HCT116 (cell line): ENCODE measurements at regions not wholly inside any gene's neighbourhood (a gene's known extent, or its start where the extent isn't known, plus 50 kb on each side); places are given as distances from the start of the nearest gene placed in this dataset.

Experiments used
- ATAC-seq: fragments of 200-7000 bp; cut with Tn5 transposase; 2 replicates; pipeline ENCODE4 v1.9.1; 2020; ENCODE audit warnings: mild to moderate bottlenecking, moderate library complexity
- BruUV-seq: library from RNA; stranded (reverse); fragments of 400-500 nt; replicated peaks from 2 replicates; lab custom pipeline; 2021; lab: Mats Ljungman, UMichigan
- CTCF ChIA-PET: fragments of 300-600 bp; sonication (Branson Sonifier 250); formaldehyde crosslinking; loops from one replicate; lab custom pipeline; 2021; ENCODE audit warnings: antibody characterized with exemption; lab: Charles Lee
- POLR2A ChIA-PET: fragments of 300-600, 350-600 bp; sonication (Branson Sonifier 250); formaldehyde crosslinking; loops from one replicate; lab custom pipeline; 2021; ENCODE audit warnings: antibody characterized with exemption; lab: Charles Lee
- RAD21 ChIA-PET, 2 experiments: fragments of 300-600 bp; sonication (Branson Sonifier 250); formaldehyde crosslinking; loops; one replicate each; lab custom pipeline; 2023; ENCODE audit warnings: low total read pairs in 2 of 2; ENCODE audit not compliant: uncharacterized antibody in 2 of 2, unreplicated experiment in 2 of 2, low non-redundant PET in 1 of 2; lab: Charles Lee
- DNase-seq: peaks from one replicate; pipeline ENCODE4 v3.0.0-alpha.2; 2010; ENCODE audit warnings: low read depth, low spot score
- H2AFZ ChIP-seq: fragments of 200-600 bp; shearing (Covaris generic), sonication (generic); 2 replicates; pipeline ENCODE4 v1.6.1; 2017; ENCODE audit warnings: low read depth, mixed run types, mixed read lengths, antibody characterized with exemption, low read length; ENCODE audit not compliant: poor library complexity, severe bottlenecking
- H3K27ac ChIP-seq: 2 replicates; pipeline ENCODE4 v1.5.1; 2012; ENCODE audit warnings: low read depth, low read length
- H3K27me3 ChIP-seq: fragments of 200-600 bp; sonication (generic); 2 replicates; pipeline ENCODE4 v1.6.1; 2016; ENCODE audit warnings: mixed run types, low read length, mixed read lengths; ENCODE audit not compliant: insufficient read depth
- H3K36me3 ChIP-seq, 2 experiments: fragments of 200-500 bp in 1 of 2; fragments of 200-600 bp in 1 of 2; sonication (Bioruptor generic) in 1 of 2; sonication (generic) in 1 of 2; 2 replicates each; pipeline versions ENCODE4 v1.5.1 to v1.6.1; 2014 to 2016; ENCODE audit warnings: low read length in 2 of 2, inconsistent platforms in 1 of 2, mixed read lengths in 1 of 2, mixed run types in 1 of 2; ENCODE audit not compliant: insufficient read depth in 2 of 2, control insufficient read depth in 1 of 2
- H3K4me1 ChIP-seq, 2 experiments: fragments of 200-600 bp in 1 of 2; sonication (generic) in 1 of 2; 2 replicates each; pipeline versions ENCODE4 v1.5.1 to v1.6.1; 2012 to 2017; ENCODE audit warnings: low read length in 2 of 2, inconsistent platforms in 1 of 2, mild to moderate bottlenecking in 1 of 2, mixed read lengths in 1 of 2, mixed run types in 1 of 2, moderate library complexity in 1 of 2; ENCODE audit not compliant: insufficient read depth in 2 of 2, control insufficient read depth in 1 of 2
- H3K4me2 ChIP-seq: fragments of 200-600 bp; sonication (generic); 2 replicates; pipeline ENCODE4 v1.6.1; 2017; ENCODE audit warnings: mixed run types, low read length, mixed read lengths
- H3K4me3 ChIP-seq, 2 experiments: fragments of 200-600 bp in 1 of 2; sonication (generic) in 1 of 2; replicated peaks in 1 of 2; 2 replicates each; pipeline ENCODE4 v1.5.1; 2011 to 2016; ENCODE audit warnings: low read length in 2 of 2, control low read depth in 1 of 2, low read depth in 1 of 2, mild to moderate bottlenecking in 1 of 2, mixed read lengths in 1 of 2, mixed run types in 1 of 2
- H3K79me2 ChIP-seq: fragments of 200-600 bp; sonication (generic); 2 replicates; pipeline ENCODE4 v1.6.1; 2017; ENCODE audit warnings: mild to moderate bottlenecking, mixed run types, low read length, moderate library complexity, mixed read lengths; ENCODE audit not compliant: insufficient read depth
- H3K9ac ChIP-seq: fragments of 200-600 bp; sonication (generic); 2 replicates; pipeline ENCODE4 v1.6.1; 2016; ENCODE audit warnings: low read length, mixed read lengths
- H3K9me2 ChIP-seq: fragments of 200-600 bp; sonication (generic), shearing (Covaris generic); 2 replicates; pipeline ENCODE4 v1.6.1; 2017; ENCODE audit warnings: mixed run types, mild to moderate bottlenecking, moderate library complexity; ENCODE audit not compliant: insufficient read depth
- H3K9me3 ChIP-seq, 2 experiments: fragments of 200-500 bp in 1 of 2; fragments of 200-600 bp in 1 of 2; sonication (Bioruptor generic) in 1 of 2; sonication (generic) in 1 of 2; 2 replicates each; pipeline ENCODE4 v1.6.1; 2014 to 2017; ENCODE audit warnings: low read length in 2 of 2, mixed read lengths in 2 of 2, inconsistent platforms in 1 of 2, low read depth in 1 of 2, mild to moderate bottlenecking in 1 of 2, mixed run types in 1 of 2, moderate library complexity in 1 of 2; ENCODE audit not compliant: control insufficient read depth in 1 of 2, insufficient read depth in 1 of 2
- H4K20me1 ChIP-seq: fragments of 200-600 bp; sonication (generic), shearing (Covaris generic); 2 replicates; pipeline ENCODE4 v1.6.1; 2017; ENCODE audit warnings: mixed run types, mild to moderate bottlenecking, moderate library complexity; ENCODE audit not compliant: insufficient read depth
- RAD21 ChIP-seq: IDR thresholded peaks from 2 replicates; pipeline ENCODE4 v1.6.1; 2012; ENCODE audit warnings: low read depth, mild to moderate bottlenecking
- SIN3A ChIP-seq: IDR thresholded peaks from 2 replicates; pipeline ENCODE4 v1.6.1; 2012; ENCODE audit warnings: low read depth
- ZNF274 ChIP-seq: fragments of 200-500 bp; sonication (Bioruptor generic); IDR thresholded peaks from 2 replicates; pipeline ENCODE4 v1.6.1; 2014; ENCODE audit warnings: mild to moderate bottlenecking, low read depth, low read length, inconsistent platforms
- intact Hi-C: fragments of 100-400 bp; cut with micrococcal nuclease; formaldehyde crosslinking; loops from 2 replicates; pipeline ENCODE4 v1.10.0; 2022
- TF ChIP-seq, protein P1 (sequence below): IDR thresholded peaks from 2 replicates; pipeline ENCODE4 v1.6.1; 2012
- TF ChIP-seq, protein P2 (sequence below), 3 experiments: fragments of 200-600 bp in 1 of 3; sonication (generic) in 1 of 3; IDR thresholded peaks in 2 of 3; conservative IDR thresholded peaks in 1 of 3; 2 replicates each; pipeline ENCODE4 v1.5.1; 2012 to 2017; ENCODE audit warnings: low read depth in 2 of 3, low read length in 2 of 3, antibody characterized with exemption in 1 of 3, borderline replicate concordance in 1 of 3, control low read depth in 1 of 3, mild to moderate bottlenecking in 1 of 3, mixed read lengths in 1 of 3, mixed run types in 1 of 3, moderate library complexity in 1 of 3; ENCODE audit not compliant: insufficient read depth in 1 of 3

DNA sequence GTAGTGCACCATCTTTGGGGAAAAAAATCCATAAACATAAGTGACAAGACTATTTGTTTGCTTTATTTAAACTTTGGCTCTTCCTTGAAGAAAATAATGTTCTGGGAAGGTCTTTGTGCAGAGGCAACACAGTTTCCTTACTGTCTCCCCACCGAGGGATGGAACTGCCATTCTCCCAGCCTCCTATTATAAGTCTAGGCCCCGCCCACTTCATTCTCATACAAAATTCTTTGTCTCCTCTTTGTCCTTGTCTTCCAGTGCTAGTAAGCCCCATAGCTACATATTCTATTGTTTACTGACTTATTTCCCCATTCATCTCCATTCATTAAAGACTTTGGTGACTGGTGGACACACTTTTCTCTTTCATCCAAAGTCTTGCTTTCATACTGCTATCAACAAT is 316.5 kb upstream of the ROBO2 start:
- ATAC-seq = no peak

DNA sequence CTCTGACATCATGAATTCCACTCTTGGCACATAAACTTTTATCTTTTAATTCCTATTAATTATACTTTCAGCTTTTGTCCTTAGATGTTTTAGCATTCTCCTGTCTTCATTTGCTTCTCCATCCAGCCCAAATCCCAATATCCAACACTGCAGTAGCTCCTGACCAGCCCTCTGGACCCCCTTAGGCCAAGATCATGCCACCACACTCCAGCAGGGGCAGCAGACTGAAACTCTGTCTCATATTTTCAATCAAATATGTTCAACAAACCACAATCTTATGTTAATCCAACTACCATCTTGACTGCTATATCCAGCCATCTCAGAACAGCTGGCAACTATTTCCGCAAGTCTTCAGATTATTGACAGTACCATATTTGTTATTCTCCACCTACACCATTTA is 315.8 kb upstream of the ROBO2 start:
- CTCF ChIA-PET = no interaction called here

More for the DNA sequence above, 316.5 kb upstream of the ROBO2 start:
- BruUV-seq = no TSS peak
- DNase-seq = no peak
- H3K79me2 ChIP-seq = no peaks in the 10 kb centered on the region
- no peak overlapping the region for H3K9ac ChIP-seq
- H3K27me3 ChIP-seq = no peaks in the 10 kb centered on the region
- no peaks in the 10 kb centered on the region for H3K4me1 ChIP-seq
- no peak overlapping the region for H2AFZ ChIP-seq
- no peak overlapping the region for H3K27ac ChIP-seq
- H4K20me1 ChIP-seq = no peaks in the 10 kb centered on the region
- H3K4me3 ChIP-seq = no peak overlapping the region
- intact Hi-C loops = no loop called here
- H3K4me2 ChIP-seq = no peak overlapping the region
- no peaks in the 10 kb centered on the region for H3K9me2 ChIP-seq
- H3K36me3 ChIP-seq = no peaks in the 10 kb centered on the region
- POLR2A ChIA-PET = no interaction called here
- TF ChIP-seq, protein P1, sequence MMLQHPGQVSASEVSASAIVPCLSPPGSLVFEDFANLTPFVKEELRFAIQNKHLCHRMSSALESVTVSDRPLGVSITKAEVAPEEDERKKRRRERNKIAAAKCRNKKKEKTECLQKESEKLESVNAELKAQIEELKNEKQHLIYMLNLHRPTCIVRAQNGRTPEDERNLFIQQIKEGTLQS = no peak
- no peak for TF ChIP-seq SIN3A
- CTCF ChIA-PET = no interaction called here
- peaks cover 11 to 16% of the 10 kb centered on the region in 2 experiments; a peak in 2 of 4 replicates for H3K9me3 ChIP-seq
- RAD21 ChIA-PET = no interaction called here

More for the DNA sequence above, 315.8 kb upstream of the ROBO2 start:
- Histone ChIP-seq H3K9me2 (no peaks in the 10 kb centered on the region), H3K4me1 (no peaks in the 10 kb centered on the region), H2AFZ (no peak overlapping the region), H3K4me3 (no peak overlapping the region), H3K79me2 (no peaks in the 10 kb centered on the region), H3K9me3 (peaks cover 16 to 17% of the 10 kb centered on the region in 2 experiments; a peak in 3 of 4 replicates), H3K4me2 (no peak overlapping the region), H3K27me3 (no peaks in the 10 kb centered on the region), H4K20me1 (no peaks in the 10 kb centered on the region), H3K9ac (no peak overlapping the region), H3K27ac (no peak overlapping the region), H3K36me3 (no peaks in the 10 kb centered on the region)
- ATAC-seq = no peak
- intact Hi-C loops = no loop called here
- DNase-seq = no peak
- ChIA-PET RAD21 (no interaction called here), POLR2A (no interaction called here)
- no TSS peak for BruUV-seq
- TF ChIP-seq RAD21 = no peak
- TF ChIP-seq ZNF274 = no peak
- TF ChIP-seq, protein P2, sequence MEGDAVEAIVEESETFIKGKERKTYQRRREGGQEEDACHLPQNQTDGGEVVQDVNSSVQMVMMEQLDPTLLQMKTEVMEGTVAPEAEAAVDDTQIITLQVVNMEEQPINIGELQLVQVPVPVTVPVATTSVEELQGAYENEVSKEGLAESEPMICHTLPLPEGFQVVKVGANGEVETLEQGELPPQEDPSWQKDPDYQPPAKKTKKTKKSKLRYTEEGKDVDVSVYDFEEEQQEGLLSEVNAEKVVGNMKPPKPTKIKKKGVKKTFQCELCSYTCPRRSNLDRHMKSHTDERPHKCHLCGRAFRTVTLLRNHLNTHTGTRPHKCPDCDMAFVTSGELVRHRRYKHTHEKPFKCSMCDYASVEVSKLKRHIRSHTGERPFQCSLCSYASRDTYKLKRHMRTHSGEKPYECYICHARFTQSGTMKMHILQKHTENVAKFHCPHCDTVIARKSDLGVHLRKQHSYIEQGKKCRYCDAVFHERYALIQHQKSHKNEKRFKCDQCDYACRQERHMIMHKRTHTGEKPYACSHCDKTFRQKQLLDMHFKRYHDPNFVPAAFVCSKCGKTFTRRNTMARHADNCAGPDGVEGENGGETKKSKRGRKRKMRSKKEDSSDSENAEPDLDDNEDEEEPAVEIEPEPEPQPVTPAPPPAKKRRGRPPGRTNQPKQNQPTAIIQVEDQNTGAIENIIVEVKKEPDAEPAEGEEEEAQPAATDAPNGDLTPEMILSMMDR (IDR thresholded peaks at IDR 0.05 in 2 of 3, conservative IDR thresholded peaks at IDR 0.05 in 1 of 3; ENCODE audit: borderline replicate concordance in 1 of 3, insufficient read depth in 1 of 3, low read depth in 2 of 3, low read length in 2 of 3) = no peak
- no peak for TF ChIP-seq SIN3A
